ENCODE measurements at regions not wholly inside any gene's neighbourhood (a gene's known extent, or its start where the extent isn't known, plus 50 kb on each side); places are given as distances from the start of the nearest gene placed in this dataset.

DNA sequence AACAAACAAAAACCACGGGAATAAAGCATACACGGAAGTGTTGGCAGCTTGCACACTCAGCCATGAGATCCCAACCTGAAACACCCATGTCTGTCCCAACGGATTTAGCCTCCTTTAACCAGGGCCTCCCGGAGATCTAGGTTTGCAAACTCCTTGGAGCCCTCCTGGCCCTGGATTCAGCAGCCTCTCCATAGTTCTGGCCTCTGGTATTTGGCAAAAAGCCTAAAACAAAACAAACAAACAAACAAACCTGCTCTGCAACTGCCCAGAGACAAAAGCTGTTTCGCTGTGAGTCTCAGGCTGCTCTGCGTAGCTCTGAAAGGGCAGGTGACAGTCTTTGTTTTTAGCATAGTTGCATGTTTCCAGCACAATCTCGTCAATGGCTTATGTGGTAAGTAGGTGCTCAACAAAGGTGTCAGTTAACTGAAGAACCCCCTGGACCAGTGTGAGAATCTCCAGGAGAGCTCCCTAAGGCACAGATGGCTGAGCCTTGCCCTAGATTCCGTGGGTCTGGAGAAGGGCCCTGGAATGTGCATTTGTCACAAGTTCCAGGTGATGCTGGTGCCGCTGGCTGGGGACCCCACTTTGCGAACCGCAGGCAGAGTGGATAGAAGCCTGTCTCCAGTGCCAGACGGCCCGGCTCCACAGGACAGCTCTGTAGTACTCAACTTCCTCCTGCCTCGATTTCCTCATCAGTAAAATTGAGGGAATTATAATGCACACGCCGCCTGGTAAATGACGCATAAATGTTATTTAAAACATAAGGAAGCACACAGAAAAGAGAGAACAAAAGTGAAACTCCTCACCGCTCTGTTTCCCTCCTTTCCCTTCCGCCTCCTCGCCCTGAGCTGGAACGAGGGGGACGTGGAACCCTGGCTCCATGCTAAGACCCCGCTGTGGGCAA lies 86.2 kb downstream of the RIPK4 start:
- no peak overlapping the region for H3K27ac ChIP-seq (ENCODE audit: low read depth in 2 of 2, low read length in 1 of 2)
- H3K36me3 ChIP-seq (replicated peaks in 1 of 2; ENCODE audit: control insufficient read depth in 1 of 2, insufficient read depth in 2 of 2, low read length in 1 of 2), result no peaks in the 10 kb centered on the region
- CTCF ChIA-PET, result interaction anchor here (0.7 kb wide), 1 partner anchor 110 kb away, joined by 3 read pairs; no protein-coding TSS in a partner anchor
- no peak overlapping the region for H3K4me2 ChIP-seq
- H3K4me3 ChIP-seq (ENCODE audit: low read depth in 2 of 2, low read length in 1 of 2), result no peak overlapping the region
- H3K79me2 ChIP-seq (ENCODE audit: insufficient read depth), result no peaks in the 10 kb centered on the region
- H2AFZ ChIP-seq (ENCODE audit: low read depth), result no peak overlapping the region
- no peaks in the 10 kb centered on the region for H3K27me3 ChIP-seq (ENCODE audit: insufficient read depth)
- WGBS (ENCODE audit: low lambda C conversion rate), result 84% methylated on average over 21 of the region's 23 CpGs
- H3K9me3 ChIP-seq, result no peaks in the 10 kb centered on the region
- no peak for TF ChIP-seq TCF12 (IDR thresholded peaks at IDR 0.05)
- no peak for TF ChIP-seq EZH2phosphoT487 (IDR thresholded peaks at IDR 0.05; ENCODE audit: borderline replicate concordance, low read depth)
- TF ChIP-seq MEF2A (IDR thresholded peaks at IDR 0.05; ENCODE audit: borderline replicate concordance, low read depth), result no peak
- no peak for TF ChIP-seq JUND (IDR thresholded peaks at IDR 0.05)
- TF ChIP-seq, protein P1, sequence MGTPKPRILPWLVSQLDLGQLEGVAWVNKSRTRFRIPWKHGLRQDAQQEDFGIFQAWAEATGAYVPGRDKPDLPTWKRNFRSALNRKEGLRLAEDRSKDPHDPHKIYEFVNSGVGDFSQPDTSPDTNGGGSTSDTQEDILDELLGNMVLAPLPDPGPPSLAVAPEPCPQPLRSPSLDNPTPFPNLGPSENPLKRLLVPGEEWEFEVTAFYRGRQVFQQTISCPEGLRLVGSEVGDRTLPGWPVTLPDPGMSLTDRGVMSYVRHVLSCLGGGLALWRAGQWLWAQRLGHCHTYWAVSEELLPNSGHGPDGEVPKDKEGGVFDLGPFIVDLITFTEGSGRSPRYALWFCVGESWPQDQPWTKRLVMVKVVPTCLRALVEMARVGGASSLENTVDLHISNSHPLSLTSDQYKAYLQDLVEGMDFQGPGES (IDR thresholded peaks at IDR 0.05; ENCODE audit: low read depth, low read length), result no peak
- no peak for TF ChIP-seq RFX5 (IDR thresholded peaks at IDR 0.05; ENCODE audit: low read length)
- no peak for TF ChIP-seq YY1 (IDR thresholded peaks at IDR 0.05; ENCODE audit: low read depth)
- no peak for TF ChIP-seq GATA2 (CRISPR knock-in tag; IDR thresholded peaks at IDR 0.05)
- TF ChIP-seq, protein P2, sequence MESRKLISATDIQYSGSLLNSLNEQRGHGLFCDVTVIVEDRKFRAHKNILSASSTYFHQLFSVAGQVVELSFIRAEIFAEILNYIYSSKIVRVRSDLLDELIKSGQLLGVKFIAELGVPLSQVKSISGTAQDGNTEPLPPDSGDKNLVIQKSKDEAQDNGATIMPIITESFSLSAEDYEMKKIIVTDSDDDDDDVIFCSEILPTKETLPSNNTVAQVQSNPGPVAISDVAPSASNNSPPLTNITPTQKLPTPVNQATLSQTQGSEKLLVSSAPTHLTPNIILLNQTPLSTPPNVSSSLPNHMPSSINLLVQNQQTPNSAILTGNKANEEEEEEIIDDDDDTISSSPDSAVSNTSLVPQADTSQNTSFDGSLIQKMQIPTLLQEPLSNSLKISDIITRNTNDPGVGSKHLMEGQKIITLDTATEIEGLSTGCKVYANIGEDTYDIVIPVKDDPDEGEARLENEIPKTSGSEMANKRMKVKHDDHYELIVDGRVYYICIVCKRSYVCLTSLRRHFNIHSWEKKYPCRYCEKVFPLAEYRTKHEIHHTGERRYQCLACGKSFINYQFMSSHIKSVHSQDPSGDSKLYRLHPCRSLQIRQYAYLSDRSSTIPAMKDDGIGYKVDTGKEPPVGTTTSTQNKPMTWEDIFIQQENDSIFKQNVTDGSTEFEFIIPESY (IDR thresholded peaks at IDR 0.05; ENCODE audit: borderline replicate concordance, low read depth), result no peak
- TF ChIP-seq SMC3 (IDR thresholded peaks at IDR 0.05; ENCODE audit: low read depth, low read length), result no peak
- TF ChIP-seq RAD21 (IDR thresholded peaks at IDR 0.05; ENCODE audit: low read length), result no peak
- TF ChIP-seq RCOR1 (IDR thresholded peaks at IDR 0.05; ENCODE audit: low read length), result no peak
- no peak for TF ChIP-seq RXRA (IDR thresholded peaks at IDR 0.05; ENCODE audit: borderline replicate concordance, low read depth)
- TF ChIP-seq, protein P3, sequence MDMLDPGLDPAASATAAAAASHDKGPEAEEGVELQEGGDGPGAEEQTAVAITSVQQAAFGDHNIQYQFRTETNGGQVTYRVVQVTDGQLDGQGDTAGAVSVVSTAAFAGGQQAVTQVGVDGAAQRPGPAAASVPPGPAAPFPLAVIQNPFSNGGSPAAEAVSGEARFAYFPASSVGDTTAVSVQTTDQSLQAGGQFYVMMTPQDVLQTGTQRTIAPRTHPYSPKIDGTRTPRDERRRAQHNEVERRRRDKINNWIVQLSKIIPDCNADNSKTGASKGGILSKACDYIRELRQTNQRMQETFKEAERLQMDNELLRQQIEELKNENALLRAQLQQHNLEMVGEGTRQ (IDR thresholded peaks at IDR 0.05; ENCODE audit: borderline replicate concordance, low read depth, low read length), result no peak
- TF ChIP-seq, protein P4, sequence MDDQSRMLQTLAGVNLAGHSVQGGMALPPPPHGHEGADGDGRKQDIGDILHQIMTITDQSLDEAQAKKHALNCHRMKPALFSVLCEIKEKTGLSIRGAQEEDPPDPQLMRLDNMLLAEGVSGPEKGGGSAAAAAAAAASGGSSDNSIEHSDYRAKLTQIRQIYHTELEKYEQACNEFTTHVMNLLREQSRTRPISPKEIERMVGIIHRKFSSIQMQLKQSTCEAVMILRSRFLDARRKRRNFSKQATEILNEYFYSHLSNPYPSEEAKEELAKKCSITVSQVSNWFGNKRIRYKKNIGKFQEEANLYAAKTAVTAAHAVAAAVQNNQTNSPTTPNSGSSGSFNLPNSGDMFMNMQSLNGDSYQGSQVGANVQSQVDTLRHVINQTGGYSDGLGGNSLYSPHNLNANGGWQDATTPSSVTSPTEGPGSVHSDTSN (IDR thresholded peaks at IDR 0.05), result no peak
- no peak for TF ChIP-seq TEAD4 (IDR thresholded peaks at IDR 0.05; ENCODE audit: borderline replicate concordance, insufficient read depth)
- TF ChIP-seq CHD2 (IDR thresholded peaks at IDR 0.05; ENCODE audit: low read length, partially characterized antibody), result no peak
- TF ChIP-seq, protein P5, sequence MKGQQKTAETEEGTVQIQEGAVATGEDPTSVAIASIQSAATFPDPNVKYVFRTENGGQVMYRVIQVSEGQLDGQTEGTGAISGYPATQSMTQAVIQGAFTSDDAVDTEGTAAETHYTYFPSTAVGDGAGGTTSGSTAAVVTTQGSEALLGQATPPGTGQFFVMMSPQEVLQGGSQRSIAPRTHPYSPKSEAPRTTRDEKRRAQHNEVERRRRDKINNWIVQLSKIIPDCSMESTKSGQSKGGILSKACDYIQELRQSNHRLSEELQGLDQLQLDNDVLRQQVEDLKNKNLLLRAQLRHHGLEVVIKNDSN (IDR thresholded peaks at IDR 0.05; ENCODE audit: borderline replicate concordance, low read depth), result no peak
- no peaks in the 10 kb centered on the region for H3F3A ChIP-seq (replicated peaks; ENCODE audit: insufficient read depth)
- POLR2A ChIA-PET, result no interaction called here
- no peaks in the 10 kb centered on the region for H4K20me1 ChIP-seq (ENCODE audit: insufficient read depth)
- H3K9ac ChIP-seq, result no peak overlapping the region
- no peaks in the 10 kb centered on the region for H3K9me2 ChIP-seq
- DNase-seq, result no peak
- H3K4me1 ChIP-seq (ENCODE audit: control insufficient read depth in 1 of 2, insufficient read depth in 2 of 2, low read depth in 1 of 2, low read length in 1 of 2), result peaks cover 3 to 16% of the 10 kb centered on the region in 2 experiments; a peak in 3 of 4 replicates

Measured in SK-N-SH (cell line).